ENCODE measurements at regions not wholly inside any gene's neighbourhood (a gene's known extent, or its start where the extent isn't known, plus 50 kb on each side); places are given as distances from the start of the nearest gene placed in this dataset.

- Histone ChIP-seq H3K9me3 (ENCODE audit: control insufficient read depth, insufficient read depth, low read depth, low read length) (no peaks in the 10 kb centered on the region), H3K79me2 (ENCODE audit: control insufficient read depth, insufficient read depth, low read length) (no peaks in the 10 kb centered on the region), H3K27me3 (ENCODE audit: control insufficient read depth, insufficient read depth, low read length) (peaks cover 13% of the 10 kb centered on the region), H3K9ac (ENCODE audit: insufficient read depth, low read length) (no peak overlapping the region), H3K4me3 (replicated peaks in 1 of 4; ENCODE audit: control extremely low read depth in 1 of 4, insufficient read depth in 1 of 4, low read depth in 3 of 4, low read length in 4 of 4) (no peak overlapping the region), H3K4me1 (ENCODE audit: control insufficient read depth, extremely low read depth, insufficient read depth, low read length) (no peaks in the 10 kb centered on the region), H3K4me2 (ENCODE audit: extremely low read depth, insufficient read depth, low read length) (no peak overlapping the region), H3K36me3 (ENCODE audit: control insufficient read depth, insufficient read depth, low read length) (no peaks in the 10 kb centered on the region), H3K27ac (ENCODE audit: insufficient read depth, low read length) (no peak overlapping the region), H2AFZ (ENCODE audit: low read length) (no peak overlapping the region), H4K20me1 (ENCODE audit: control insufficient read depth, extremely low read depth, insufficient read depth, low read length) (no peaks in the 10 kb centered on the region)
- TF ChIP-seq EZH2 (IDR thresholded peaks at IDR 0.05; ENCODE audit: low read length, missing control alignments) (no peak), CTCF (conservative IDR thresholded peaks at IDR 0.05 in 1 of 2, IDR thresholded peaks at IDR 0.05 in 1 of 2; ENCODE audit: low read depth in 1 of 2, low read length in 2 of 2) (no peak)
- no peak for DNase-seq (ENCODE audit: low read depth in 2 of 2)
These were observed 69.0 kb upstream of the SHISAL1 start for GRCh38 chr22:44381761-44382115.

GRCh38 chr22:44380756-44381486, 68.2 kb upstream of the SHISAL1 start:
- H2AFZ ChIP-seq (ENCODE audit: low read length), result no peak overlapping the region
- peak overlapping the region in 1 of 4 experiments; percentile 7 for H3K4me3 ChIP-seq (replicated peaks in 1 of 4; ENCODE audit: control extremely low read depth in 1 of 4, insufficient read depth in 1 of 4, low read depth in 3 of 4, low read length in 4 of 4)
- no peaks in the 10 kb centered on the region for H3K4me1 ChIP-seq (ENCODE audit: control insufficient read depth, extremely low read depth, insufficient read depth, low read length)
- no peaks in the 10 kb centered on the region for H3K36me3 ChIP-seq (ENCODE audit: control insufficient read depth, insufficient read depth, low read length)
- H3K9me3 ChIP-seq (ENCODE audit: control insufficient read depth, insufficient read depth, low read depth, low read length), result no peaks in the 10 kb centered on the region
- H3K4me2 ChIP-seq (ENCODE audit: extremely low read depth, insufficient read depth, low read length), result no peak overlapping the region
- no peaks in the 10 kb centered on the region for H3K79me2 ChIP-seq (ENCODE audit: control insufficient read depth, insufficient read depth, low read length)
- no peak for TF ChIP-seq CTCF (conservative IDR thresholded peaks at IDR 0.05 in 1 of 2, IDR thresholded peaks at IDR 0.05 in 1 of 2; ENCODE audit: low read depth in 1 of 2, low read length in 2 of 2)
- no peak for TF ChIP-seq EZH2 (IDR thresholded peaks at IDR 0.05; ENCODE audit: low read length, missing control alignments)
- H3K27ac ChIP-seq (ENCODE audit: insufficient read depth, low read length), result no peak overlapping the region
- peaks cover 12% of the 10 kb centered on the region for H3K27me3 ChIP-seq (ENCODE audit: control insufficient read depth, insufficient read depth, low read length)
- no peak for DNase-seq (ENCODE audit: low read depth in 2 of 2)
- no peak overlapping the region for H3K9ac ChIP-seq (ENCODE audit: insufficient read depth, low read length)
- H4K20me1 ChIP-seq (ENCODE audit: control insufficient read depth, extremely low read depth, insufficient read depth, low read length), result no peaks in the 10 kb centered on the region

- Histone ChIP-seq H3K79me2 (ENCODE audit: control insufficient read depth, insufficient read depth, low read length) (no peaks in the 10 kb centered on the region), H3K4me2 (ENCODE audit: extremely low read depth, insufficient read depth, low read length) (no peak overlapping the region), H4K20me1 (ENCODE audit: control insufficient read depth, extremely low read depth, insufficient read depth, low read length) (no peaks in the 10 kb centered on the region), H3K9ac (ENCODE audit: insufficient read depth, low read length) (no peak overlapping the region), H3K4me1 (ENCODE audit: control insufficient read depth, extremely low read depth, insufficient read depth, low read length) (no peaks in the 10 kb centered on the region), H3K9me3 (ENCODE audit: control insufficient read depth, insufficient read depth, low read depth, low read length) (no peaks in the 10 kb centered on the region), H3K4me3 (replicated peaks in 1 of 4; ENCODE audit: control extremely low read depth in 1 of 4, insufficient read depth in 1 of 4, low read depth in 3 of 4, low read length in 4 of 4) (no peak overlapping the region), H3K27me3 (ENCODE audit: control insufficient read depth, insufficient read depth, low read length) (peaks cover 12% of the 10 kb centered on the region), H3K36me3 (ENCODE audit: control insufficient read depth, insufficient read depth, low read length) (no peaks in the 10 kb centered on the region), H2AFZ (ENCODE audit: low read length) (no peak overlapping the region), H3K27ac (ENCODE audit: insufficient read depth, low read length) (no peak overlapping the region)
- TF ChIP-seq EZH2 (IDR thresholded peaks at IDR 0.05; ENCODE audit: low read length, missing control alignments) (no peak), CTCF (conservative IDR thresholded peaks at IDR 0.05 in 1 of 2, IDR thresholded peaks at IDR 0.05 in 1 of 2; ENCODE audit: low read depth in 1 of 2, low read length in 2 of 2) (no peak)
- DNase-seq (ENCODE audit: low read depth in 2 of 2), result no peak
These were observed 67.3 kb upstream of the SHISAL1 start for GRCh38 chr22:44379817-44380755.
